Muscle of leg (tissue), 3 donors: ENCODE measurements at regions not wholly inside any gene's neighbourhood (a gene's known extent, or its start where the extent isn't known, plus 50 kb on each side); places are given as distances from the start of the nearest gene placed in this dataset.

ENCODE experiments used
- DNase-seq: peaks from one replicate; pipeline ENCODE4 v3.0.0; 2013
- H3K27ac ChIP-seq: one replicate; pipeline ENCODE4 v1.5.1; 2013; ENCODE audit warnings: mild to moderate bottlenecking, low read length, control low read depth
- H3K27me3 ChIP-seq: one replicate; pipeline ENCODE4 v1.6.1; 2013; ENCODE audit warnings: low read length; ENCODE audit not compliant: control insufficient read depth, insufficient read depth
- H3K36me3 ChIP-seq: one replicate; pipeline ENCODE4 v1.6.1; 2013; ENCODE audit warnings: low read length; ENCODE audit not compliant: control insufficient read depth, insufficient read depth
- H3K4me1 ChIP-seq: one replicate; pipeline ENCODE4 v1.6.1; 2013; ENCODE audit warnings: low read length; ENCODE audit not compliant: control insufficient read depth, insufficient read depth
- H3K4me3 ChIP-seq: one replicate; pipeline ENCODE4 v1.5.1; 2013; ENCODE audit warnings: low read length, control low read depth
- H3K9me3 ChIP-seq: replicated peaks from 2 replicates; pipeline ENCODE4 v1.6.1; 2013; ENCODE audit warnings: low read depth, low read length; ENCODE audit not compliant: control insufficient read depth
- WGBS: methylation state at CpG from one replicate; pipeline ENCODE4 v1.1.5; 2013; ENCODE audit warnings: missing lambda C conversion rate; ENCODE audit not compliant: insufficient coverage; 5-methylcytosine and 5-hydroxymethylcytosine counted together

- H3K4me1 ChIP-seq: peaks cover 2% of the 10 kb centered on the region
- no peak for DNase-seq
- H3K27ac ChIP-seq: no peak overlapping the region
- 74% methylated on average over 2 of the region's 4 CpGs for WGBS
- no peaks in the 10 kb centered on the region for H3K9me3 ChIP-seq
- H3K27me3 ChIP-seq: no peaks in the 10 kb centered on the region
- H3K4me3 ChIP-seq: no peak overlapping the region
- H3K36me3 ChIP-seq: no peaks in the 10 kb centered on the region
These were observed 220.3 kb downstream of the ALDH8A1 start for GRCh38 chr6:134729561-134729960.

DNA sequence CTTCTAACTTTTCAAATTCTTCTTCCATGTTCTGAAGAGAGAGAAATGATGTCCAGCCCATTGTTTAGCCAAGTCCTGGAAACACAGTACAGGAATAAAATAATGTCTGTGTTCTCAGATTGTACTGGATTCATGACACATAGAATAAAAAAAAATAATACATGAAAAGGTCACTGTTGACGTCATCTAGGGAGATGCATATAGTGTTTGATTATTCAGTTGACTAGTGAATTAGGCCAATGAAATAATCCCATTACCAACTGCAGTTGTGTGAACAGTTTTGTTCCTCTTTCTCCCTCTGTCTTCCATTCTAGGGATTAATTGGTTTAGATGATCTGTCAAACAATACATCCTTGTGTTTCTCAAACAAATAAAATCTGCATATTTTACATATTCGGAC is 222.8 kb downstream of the ALDH8A1 start:
- H3K4me3 ChIP-seq: no peak overlapping the region
- no peak for DNase-seq
- no CpG with 5 or more reads among the region's 2 CpGs for WGBS
- H3K27ac ChIP-seq: no peak overlapping the region
- no peaks in the 10 kb centered on the region for H3K27me3 ChIP-seq
- H3K36me3 ChIP-seq: no peaks in the 10 kb centered on the region
- H3K9me3 ChIP-seq: no peaks in the 10 kb centered on the region
- H3K4me1 ChIP-seq: peaks cover 6% of the 10 kb centered on the region

DNA sequence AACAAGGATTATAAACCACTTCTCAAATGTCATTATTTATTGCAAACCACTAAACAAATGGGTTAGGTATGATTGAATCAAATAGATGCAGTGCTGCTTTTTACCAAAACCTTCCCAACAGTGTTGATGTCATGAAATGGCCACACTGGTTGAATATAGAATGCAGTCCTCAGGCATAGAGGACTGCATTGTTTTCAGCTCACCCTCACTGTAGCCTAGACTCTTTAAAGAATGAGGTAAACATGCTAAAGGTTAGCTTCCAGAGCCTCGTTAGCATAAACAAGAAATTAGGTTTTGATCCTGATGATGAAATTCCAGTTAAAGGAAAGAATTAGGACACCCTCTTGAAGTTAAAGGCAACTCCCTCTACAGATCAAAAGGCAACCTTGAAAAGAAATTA is 224.3 kb downstream of the ALDH8A1 start:
- no CpG with 5 or more reads among the region's 1 CpG for WGBS

GRCh38 chr6:134724771-134725340 is 225.0 kb downstream of the ALDH8A1 start:
- Histone ChIP-seq H3K27ac (peak overlapping the region; percentile 50), H3K9me3 (no peaks in the 10 kb centered on the region), H3K4me3 (no peak overlapping the region), H3K36me3 (no peaks in the 10 kb centered on the region), H3K27me3 (no peaks in the 10 kb centered on the region), H3K4me1 (peaks cover 17% of the 10 kb centered on the region)
- DNase-seq: peak; percentile 79
- 67% methylated on average over 1 of the region's 8 CpGs for WGBS

More for the DNA sequence above, 224.3 kb downstream of the ALDH8A1 start:
- no peaks in the 10 kb centered on the region for H3K9me3 ChIP-seq
- H3K27me3 ChIP-seq: no peaks in the 10 kb centered on the region
- no peak for DNase-seq
- no peaks in the 10 kb centered on the region for H3K36me3 ChIP-seq
- no peak overlapping the region for H3K4me3 ChIP-seq
- no peak overlapping the region for H3K27ac ChIP-seq
- H3K4me1 ChIP-seq: peaks cover 11% of the 10 kb centered on the region

DNA sequence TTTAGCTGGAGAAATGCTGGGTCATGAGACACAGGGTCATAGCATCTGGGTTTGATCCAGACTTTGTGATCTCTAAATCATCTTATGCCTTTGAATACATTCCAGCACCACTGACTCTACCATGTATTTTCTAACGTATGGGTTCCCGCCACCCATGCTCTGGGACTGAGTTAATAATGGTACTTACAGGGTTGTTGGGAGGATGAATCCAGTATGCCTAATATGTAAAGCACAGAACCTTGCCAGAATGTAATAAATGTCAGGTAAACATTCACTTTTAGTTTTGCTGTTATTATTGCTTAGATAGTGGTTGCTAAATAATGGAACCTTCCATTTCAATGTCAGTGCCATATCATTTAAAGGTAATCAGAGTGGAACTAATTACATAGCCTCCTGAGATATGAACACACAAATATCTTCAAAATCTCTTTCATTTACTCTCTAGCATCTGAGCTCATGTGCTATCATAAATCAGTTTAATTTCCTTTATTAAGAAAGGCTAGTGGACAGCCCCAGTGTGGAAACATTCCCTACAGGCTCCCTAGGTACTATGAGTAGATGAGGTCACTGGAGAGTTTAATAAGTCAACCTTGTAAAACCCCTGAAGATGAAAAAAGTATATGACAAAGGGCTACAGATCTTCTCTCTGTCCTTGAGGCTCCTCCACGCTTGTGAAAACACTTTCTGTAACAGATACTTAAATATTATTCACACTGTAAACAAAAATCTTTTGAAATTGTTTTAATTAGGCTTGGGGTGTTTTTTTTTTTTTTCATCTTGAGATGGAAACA is 226.6 kb downstream of the ALDH8A1 start:
- Histone ChIP-seq H3K4me3 (no peak overlapping the region), H3K4me1 (peaks cover 21% of the 10 kb centered on the region), H3K27me3 (no peaks in the 10 kb centered on the region), H3K27ac (peak overlapping the region; percentile 85), H3K9me3 (no peaks in the 10 kb centered on the region), H3K36me3 (no peaks in the 10 kb centered on the region)
- no CpG with 5 or more reads among the region's 3 CpGs for WGBS
- DNase-seq: peak; percentile 30

DNA sequence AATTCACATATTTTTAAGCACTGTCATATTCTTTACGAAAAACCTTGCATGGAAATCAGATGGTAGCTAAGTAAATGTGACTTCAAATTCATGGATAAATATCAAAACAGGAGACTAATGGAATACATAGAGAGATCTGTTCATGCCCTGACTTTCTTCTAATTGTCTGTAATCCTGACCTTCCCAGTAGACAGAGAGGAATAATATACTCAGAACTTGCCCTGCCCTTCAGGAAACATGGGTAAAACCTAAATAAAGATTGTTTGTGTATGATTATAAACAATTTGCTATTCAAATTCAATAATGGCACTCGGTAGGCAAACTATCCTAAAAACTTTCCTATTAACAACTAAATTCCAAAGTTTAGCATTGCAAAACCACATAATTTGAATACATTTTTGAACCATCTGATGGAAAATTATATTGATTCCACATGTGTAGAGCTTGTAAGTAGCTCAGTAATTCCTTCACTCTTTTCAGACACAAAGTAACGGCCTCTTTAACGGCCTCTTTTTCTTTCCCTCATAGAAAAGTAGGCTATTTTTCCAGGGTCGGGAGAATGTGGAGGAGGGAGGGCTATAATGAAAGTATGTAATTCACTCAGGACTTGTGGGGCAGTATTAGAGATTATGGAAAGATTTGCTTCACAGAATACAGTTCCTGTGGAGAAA is 227.6 kb downstream of the ALDH8A1 start:
- WGBS: no CpG with 5 or more reads among the region's 5 CpGs
- Histone ChIP-seq H3K4me3 (no peak overlapping the region), H3K9me3 (no peaks in the 10 kb centered on the region), H3K36me3 (no peaks in the 10 kb centered on the region), H3K27ac (peak overlapping the region; percentile 85), H3K27me3 (no peaks in the 10 kb centered on the region), H3K4me1 (peaks cover 21% of the 10 kb centered on the region)
- peak; percentile 93 for DNase-seq

GRCh38 chr6:134721060-134721405 is 228.9 kb downstream of the ALDH8A1 start:
- H3K9me3 ChIP-seq: no peaks in the 10 kb centered on the region
- peak overlapping the region; percentile 79 for H3K27ac ChIP-seq
- no peaks in the 10 kb centered on the region for H3K27me3 ChIP-seq
- peaks cover 21% of the 10 kb centered on the region for H3K4me1 ChIP-seq
- WGBS: 40% methylated on average over 1 of the region's 2 CpGs
- H3K4me3 ChIP-seq: no peak overlapping the region
- DNase-seq: no peak
- H3K36me3 ChIP-seq: no peaks in the 10 kb centered on the region

- H3K27me3 ChIP-seq: no peaks in the 10 kb centered on the region
- H3K4me3 ChIP-seq: no peak overlapping the region
- H3K27ac ChIP-seq: peak overlapping the region; percentile 79
- H3K4me1 ChIP-seq: peaks cover 21% of the 10 kb centered on the region
- peak; percentile 78 for DNase-seq
- no peaks in the 10 kb centered on the region for H3K9me3 ChIP-seq
- WGBS: 33% methylated on average over 1 of the region's 4 CpGs
- H3K36me3 ChIP-seq: no peaks in the 10 kb centered on the region
These were observed 229.4 kb downstream of the ALDH8A1 start for GRCh38 chr6:134720353-134721059.

- Histone ChIP-seq H3K9me3 (no peaks in the 10 kb centered on the region), H3K27ac (peak overlapping the region; percentile 79), H3K27me3 (no peaks in the 10 kb centered on the region), H3K36me3 (no peaks in the 10 kb centered on the region), H3K4me3 (no peak overlapping the region), H3K4me1 (peaks cover 23% of the 10 kb centered on the region)
- no peak for DNase-seq
- WGBS: no CpG with 5 or more reads among the region's 2 CpGs
These were observed 230.0 kb downstream of the ALDH8A1 start for GRCh38 chr6:134719911-134720310.

DNA sequence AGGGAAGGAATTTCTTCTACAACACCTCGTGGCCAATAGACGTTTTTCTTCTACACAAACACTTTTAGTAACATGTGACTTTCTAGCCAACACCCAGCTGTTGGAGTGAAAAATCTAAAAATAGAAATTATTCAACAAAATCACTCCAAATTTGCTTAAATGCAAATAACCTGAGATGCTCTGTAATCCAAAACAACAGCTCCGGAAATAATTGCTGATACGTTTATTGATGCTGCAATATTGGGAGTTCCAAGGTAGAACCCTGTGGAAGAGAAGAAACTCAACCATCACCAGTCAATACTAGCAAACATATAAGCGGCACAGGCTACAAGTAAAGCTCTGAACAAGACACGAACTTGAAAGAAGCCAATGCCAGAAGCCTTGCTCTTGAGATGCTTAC is 230.6 kb downstream of the ALDH8A1 start:
- Histone ChIP-seq H3K27me3 (no peaks in the 10 kb centered on the region), H3K27ac (peak overlapping the region; percentile 79), H3K36me3 (no peaks in the 10 kb centered on the region), H3K9me3 (no peaks in the 10 kb centered on the region), H3K4me3 (no peak overlapping the region), H3K4me1 (peaks cover 22% of the 10 kb centered on the region)
- no CpG with 5 or more reads among the region's 6 CpGs for WGBS
- no peak for DNase-seq
